SK-N-SH treated with all-trans-retinoic acid at 6 μM for 48 hours (cell line): ENCODE measurements at regions not wholly inside any gene's neighbourhood (a gene's known extent, or its start where the extent isn't known, plus 50 kb on each side); places are given as distances from the start of the nearest gene placed in this dataset.

Source experiments
- ARNTL ChIP-seq: fragments of 450-650 bp; formaldehyde crosslinking; IDR thresholded peaks from 2 replicates; pipeline ENCODE4 v1.5.0; 2020; ENCODE audit warnings: low read depth, mild to moderate bottlenecking, moderate library complexity, borderline replicate concordance
- CREB5 ChIP-seq: fragments of 250-450 bp; sonication (Bioruptor Pico); IDR thresholded peaks from 2 replicates; pipeline ENCODE4 v1.5.1; 2020; ENCODE audit warnings: low read depth, mild to moderate bottlenecking, moderate library complexity
- CSDC2 ChIP-seq: fragments of 250-450 bp; sonication (Bioruptor Pico); IDR thresholded peaks from 2 replicates; pipeline ENCODE4 v1.5.0; 2020; ENCODE audit warnings: mild to moderate bottlenecking, moderate library complexity
- ISL1 ChIP-seq: fragments of 250-450 bp; sonication (Bioruptor Pico); IDR thresholded peaks from 2 replicates; pipeline ENCODE4 v2.1.2; 2022; ENCODE audit warnings: mild to moderate bottlenecking, moderate library complexity
- PPARA ChIP-seq: fragments of 250-450 bp; sonication (Bioruptor Pico); IDR thresholded peaks from 2 replicates; pipeline ENCODE4 v1.5.0; 2020; ENCODE audit warnings: mild to moderate bottlenecking, borderline replicate concordance
- RARB ChIP-seq: fragments of 250-450 bp; sonication (Bioruptor Pico); IDR thresholded peaks from 2 replicates; pipeline ENCODE4 v1.8.0; 2021; ENCODE audit warnings: mild to moderate bottlenecking, moderate library complexity
- SNAI2 ChIP-seq: fragments of 250-450 bp; sonication (Bioruptor Pico); IDR thresholded peaks from 2 replicates; pipeline ENCODE4 v1.5.0; 2020; ENCODE audit warnings: mild to moderate bottlenecking, moderate library complexity
- TCF4 ChIP-seq: fragments of 250-450 bp; sonication (Bioruptor Pico); IDR thresholded peaks from 2 replicates; pipeline ENCODE4 v1.8.0; 2021; ENCODE audit warnings: mild to moderate bottlenecking, moderate library complexity, borderline replicate concordance
- ZC3H10 ChIP-seq: fragments of 250-450 bp; sonication (Bioruptor Pico); IDR thresholded peaks from 2 replicates; pipeline ENCODE4 v1.5.1; 2021; ENCODE audit warnings: mild to moderate bottlenecking, moderate library complexity
- ZNF565 ChIP-seq: fragments of 450-650 bp; formaldehyde crosslinking; conservative IDR thresholded peaks from 2 replicates; pipeline ENCODE4 v1.5.0; 2020; ENCODE audit warnings: low read depth, mild to moderate bottlenecking, moderate library complexity
- ZNF8 ChIP-seq: fragments of 450-650 bp; formaldehyde crosslinking; IDR thresholded peaks from 2 replicates; pipeline ENCODE4 v1.5.0; 2020; ENCODE audit warnings: mild to moderate bottlenecking, moderate library complexity
- TF ChIP-seq, protein P1 (sequence below): fragments of 250-450 bp; sonication (Bioruptor Pico); IDR thresholded peaks from 2 replicates; pipeline ENCODE4 v1.8.0; 2021; ENCODE audit warnings: low read depth, mild to moderate bottlenecking, moderate library complexity, borderline replicate concordance
- TF ChIP-seq, protein P2 (sequence below): fragments of 250-450 bp; sonication (Bioruptor Pico); IDR thresholded peaks from 2 replicates; pipeline ENCODE4 v1.5.0; 2020; ENCODE audit warnings: mild to moderate bottlenecking, moderate library complexity
- TF ChIP-seq, protein P3 (sequence below): fragments of 250-450 bp; sonication (Bioruptor Pico); IDR thresholded peaks from 2 replicates; pipeline ENCODE4 v1.8.0; 2020; ENCODE audit warnings: mild to moderate bottlenecking, moderate library complexity, borderline replicate concordance

DNA sequence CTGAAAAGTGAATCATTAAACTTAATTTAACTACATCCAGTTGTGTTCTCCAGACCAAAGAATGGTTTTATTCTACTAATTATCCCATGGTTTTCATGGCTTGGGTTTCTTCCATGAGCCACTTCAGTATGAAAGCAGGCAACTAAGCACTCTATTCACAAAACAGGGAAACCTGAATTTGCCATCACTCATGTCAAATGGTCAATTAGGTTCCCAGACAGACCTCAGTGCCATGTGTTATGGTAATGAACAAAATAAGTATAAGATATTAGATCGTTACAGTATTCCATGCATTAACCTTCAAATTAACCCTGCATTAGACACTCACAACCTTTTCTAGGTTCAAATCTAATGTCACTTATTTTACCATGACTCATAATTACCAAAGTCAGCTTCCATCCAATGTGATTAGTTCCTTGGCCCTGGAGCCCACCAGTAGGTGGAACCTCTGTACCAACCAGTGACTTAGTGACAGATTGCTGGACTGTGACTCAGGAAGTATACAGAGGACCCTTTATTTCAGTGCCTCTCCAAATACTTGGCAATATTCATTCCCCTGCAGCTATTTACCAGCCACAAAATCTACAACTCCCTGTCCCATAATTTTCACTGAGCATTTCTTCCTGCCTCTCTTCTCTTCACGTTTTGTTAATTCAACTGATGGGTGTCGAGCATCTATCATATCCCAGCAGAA is 1270.2 kb upstream of the SORCS1 start:
- TF ChIP-seq ZC3H10 (CRISPR knock-in tag) (no peak), ZNF565 (CRISPR knock-in tag) (no peak), SNAI2 (CRISPR knock-in tag) (no peak), CREB5 (no peak), ISL1 (CRISPR knock-in tag) (no peak), PPARA (CRISPR knock-in tag) (no peak), ZNF8 (CRISPR knock-in tag) (no peak), CSDC2 (CRISPR knock-in tag) (no peak), ARNTL (CRISPR knock-in tag) (no peak), TCF4 (CRISPR knock-in tag) (no peak), RARB (no peak)
- TF ChIP-seq, protein P1, sequence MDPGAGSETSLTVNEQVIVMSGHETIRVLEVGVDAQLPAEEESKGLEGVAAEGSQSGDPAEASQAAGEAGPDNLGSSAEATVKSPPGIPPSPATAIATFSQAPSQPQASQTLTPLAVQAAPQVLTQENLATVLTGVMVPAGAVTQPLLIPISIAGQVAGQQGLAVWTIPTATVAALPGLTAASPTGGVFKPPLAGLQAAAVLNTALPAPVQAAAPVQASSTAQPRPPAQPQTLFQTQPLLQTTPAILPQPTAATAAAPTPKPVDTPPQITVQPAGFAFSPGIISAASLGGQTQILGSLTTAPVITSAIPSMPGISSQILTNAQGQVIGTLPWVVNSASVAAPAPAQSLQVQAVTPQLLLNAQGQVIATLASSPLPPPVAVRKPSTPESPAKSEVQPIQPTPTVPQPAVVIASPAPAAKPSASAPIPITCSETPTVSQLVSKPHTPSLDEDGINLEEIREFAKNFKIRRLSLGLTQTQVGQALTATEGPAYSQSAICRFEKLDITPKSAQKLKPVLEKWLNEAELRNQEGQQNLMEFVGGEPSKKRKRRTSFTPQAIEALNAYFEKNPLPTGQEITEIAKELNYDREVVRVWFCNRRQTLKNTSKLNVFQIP = no peak
- TF ChIP-seq, protein P2, sequence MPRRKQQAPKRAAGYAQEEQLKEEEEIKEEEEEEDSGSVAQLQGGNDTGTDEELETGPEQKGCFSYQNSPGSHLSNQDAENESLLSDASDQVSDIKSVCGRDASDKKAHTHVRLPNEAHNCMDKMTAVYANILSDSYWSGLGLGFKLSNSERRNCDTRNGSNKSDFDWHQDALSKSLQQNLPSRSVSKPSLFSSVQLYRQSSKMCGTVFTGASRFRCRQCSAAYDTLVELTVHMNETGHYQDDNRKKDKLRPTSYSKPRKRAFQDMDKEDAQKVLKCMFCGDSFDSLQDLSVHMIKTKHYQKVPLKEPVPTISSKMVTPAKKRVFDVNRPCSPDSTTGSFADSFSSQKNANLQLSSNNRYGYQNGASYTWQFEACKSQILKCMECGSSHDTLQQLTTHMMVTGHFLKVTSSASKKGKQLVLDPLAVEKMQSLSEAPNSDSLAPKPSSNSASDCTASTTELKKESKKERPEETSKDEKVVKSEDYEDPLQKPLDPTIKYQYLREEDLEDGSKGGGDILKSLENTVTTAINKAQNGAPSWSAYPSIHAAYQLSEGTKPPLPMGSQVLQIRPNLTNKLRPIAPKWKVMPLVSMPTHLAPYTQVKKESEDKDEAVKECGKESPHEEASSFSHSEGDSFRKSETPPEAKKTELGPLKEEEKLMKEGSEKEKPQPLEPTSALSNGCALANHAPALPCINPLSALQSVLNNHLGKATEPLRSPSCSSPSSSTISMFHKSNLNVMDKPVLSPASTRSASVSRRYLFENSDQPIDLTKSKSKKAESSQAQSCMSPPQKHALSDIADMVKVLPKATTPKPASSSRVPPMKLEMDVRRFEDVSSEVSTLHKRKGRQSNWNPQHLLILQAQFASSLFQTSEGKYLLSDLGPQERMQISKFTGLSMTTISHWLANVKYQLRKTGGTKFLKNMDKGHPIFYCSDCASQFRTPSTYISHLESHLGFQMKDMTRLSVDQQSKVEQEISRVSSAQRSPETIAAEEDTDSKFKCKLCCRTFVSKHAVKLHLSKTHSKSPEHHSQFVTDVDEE = no peak
- TF ChIP-seq, protein P3, sequence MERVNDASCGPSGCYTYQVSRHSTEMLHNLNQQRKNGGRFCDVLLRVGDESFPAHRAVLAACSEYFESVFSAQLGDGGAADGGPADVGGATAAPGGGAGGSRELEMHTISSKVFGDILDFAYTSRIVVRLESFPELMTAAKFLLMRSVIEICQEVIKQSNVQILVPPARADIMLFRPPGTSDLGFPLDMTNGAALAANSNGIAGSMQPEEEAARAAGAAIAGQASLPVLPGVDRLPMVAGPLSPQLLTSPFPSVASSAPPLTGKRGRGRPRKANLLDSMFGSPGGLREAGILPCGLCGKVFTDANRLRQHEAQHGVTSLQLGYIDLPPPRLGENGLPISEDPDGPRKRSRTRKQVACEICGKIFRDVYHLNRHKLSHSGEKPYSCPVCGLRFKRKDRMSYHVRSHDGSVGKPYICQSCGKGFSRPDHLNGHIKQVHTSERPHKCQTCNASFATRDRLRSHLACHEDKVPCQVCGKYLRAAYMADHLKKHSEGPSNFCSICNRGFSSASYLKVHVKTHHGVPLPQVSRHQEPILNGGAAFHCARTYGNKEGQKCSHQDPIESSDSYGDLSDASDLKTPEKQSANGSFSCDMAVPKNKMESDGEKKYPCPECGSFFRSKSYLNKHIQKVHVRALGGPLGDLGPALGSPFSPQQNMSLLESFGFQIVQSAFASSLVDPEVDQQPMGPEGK (CRISPR knock-in tag) = no peak
